HepG2 (cell line): ENCODE measurements at regions not wholly inside any gene's neighbourhood (a gene's known extent, or its start where the extent isn't known, plus 50 kb on each side); places are given as distances from the start of the nearest gene placed in this dataset.

Experiments used
- FOXM1 ChIP-seq: sonication (generic); formaldehyde crosslinking; IDR thresholded peaks from 2 replicates; pipeline ENCODE4 v1.5.0; 2020; ENCODE audit warnings: missing genetic modification reagents
- MTF1 ChIP-seq: sonication (generic); formaldehyde crosslinking; IDR thresholded peaks from 2 replicates; pipeline ENCODE4 v1.5.0; 2020; ENCODE audit warnings: missing genetic modification reagents
- PHB2 ChIP-seq: fragments of 450-650 bp; IDR thresholded peaks from 2 replicates; pipeline ENCODE4 v1.6.1; 2018; ENCODE audit not compliant: partially characterized antibody
- ZNF121 ChIP-seq: sonication (generic); formaldehyde crosslinking; IDR thresholded peaks from 2 replicates; pipeline ENCODE4 v1.5.0; 2020; ENCODE audit warnings: mild to moderate bottlenecking, missing genetic modification reagents
- ZNF768 ChIP-seq: sonication (generic); formaldehyde crosslinking; IDR thresholded peaks from 2 replicates; pipeline ENCODE4 v1.4.0; 2020; ENCODE audit warnings: missing genetic modification reagents
- TF ChIP-seq, protein P1 (sequence below): IDR thresholded peaks from 2 replicates; pipeline ENCODE4 v1.6.1; 2012; ENCODE audit warnings: low read depth, low read length, improper control_type of control experiment
- TF ChIP-seq, protein P2 (sequence below), 2 experiments: sonication (generic) in 1 of 2; formaldehyde crosslinking in 1 of 2; IDR thresholded peaks; 2 replicates each; pipeline versions ENCODE4 v1.5.1 to v1.6.1; 2011 to 2020; ENCODE audit warnings: borderline replicate concordance in 1 of 2, low read depth in 1 of 2, low read length in 1 of 2, mild to moderate bottlenecking in 1 of 2, missing genetic modification reagents in 1 of 2, moderate library complexity in 1 of 2
- TF ChIP-seq, protein P3 (sequence below): sonication (generic); formaldehyde crosslinking; IDR thresholded peaks from 2 replicates; pipeline ENCODE4 v1.5.1; 2020; ENCODE audit warnings: missing genetic modification reagents, mild to moderate bottlenecking, borderline replicate concordance

DNA sequence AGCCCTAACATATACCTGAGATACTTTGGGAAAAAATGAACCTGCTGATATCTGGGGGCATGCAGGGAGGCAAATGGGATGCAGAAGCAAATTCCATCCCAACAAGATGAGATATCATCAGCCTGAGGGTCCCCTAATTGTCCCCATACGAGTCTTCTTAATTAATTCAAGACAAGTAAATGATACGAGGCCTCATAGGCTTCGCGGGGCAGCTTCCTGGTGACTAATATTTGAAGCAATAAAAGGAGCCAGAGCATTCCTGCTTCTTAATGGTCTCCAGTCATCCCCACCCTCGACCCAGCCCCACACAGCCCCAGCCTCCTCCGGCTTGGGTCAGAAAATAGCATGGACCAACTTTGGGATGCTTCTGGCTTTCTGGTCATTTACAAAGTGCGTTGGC is 99.6 kb upstream of the MSX1 start:
- TF ChIP-seq, protein P1, sequence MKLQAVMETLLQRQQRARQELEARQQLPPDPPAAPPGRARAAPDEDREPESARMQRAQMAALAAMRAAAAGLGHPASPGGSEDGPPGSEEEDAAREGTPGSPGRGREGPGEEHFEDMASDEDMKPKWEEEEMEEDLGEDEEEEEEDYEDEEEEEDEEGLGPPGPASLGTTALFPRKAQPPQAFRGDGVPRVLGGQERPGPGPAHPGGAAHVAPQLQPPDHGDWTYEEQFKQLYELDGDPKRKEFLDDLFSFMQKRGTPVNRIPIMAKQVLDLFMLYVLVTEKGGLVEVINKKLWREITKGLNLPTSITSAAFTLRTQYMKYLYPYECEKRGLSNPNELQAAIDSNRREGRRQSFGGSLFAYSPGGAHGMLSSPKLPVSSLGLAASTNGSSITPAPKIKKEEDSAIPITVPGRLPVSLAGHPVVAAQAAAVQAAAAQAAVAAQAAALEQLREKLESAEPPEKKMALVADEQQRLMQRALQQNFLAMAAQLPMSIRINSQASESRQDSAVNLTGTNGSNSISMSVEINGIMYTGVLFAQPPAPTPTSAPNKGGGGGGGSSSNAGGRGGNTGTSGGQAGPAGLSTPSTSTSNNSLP, result no peak
- TF ChIP-seq ZNF768 (CRISPR knock-in tag) (no peak), PHB2 (no peak), ZNF121 (no peak), MTF1 (CRISPR knock-in tag) (no peak), FOXM1 (CRISPR knock-in tag) (no peak)
- TF ChIP-seq, protein P2, sequence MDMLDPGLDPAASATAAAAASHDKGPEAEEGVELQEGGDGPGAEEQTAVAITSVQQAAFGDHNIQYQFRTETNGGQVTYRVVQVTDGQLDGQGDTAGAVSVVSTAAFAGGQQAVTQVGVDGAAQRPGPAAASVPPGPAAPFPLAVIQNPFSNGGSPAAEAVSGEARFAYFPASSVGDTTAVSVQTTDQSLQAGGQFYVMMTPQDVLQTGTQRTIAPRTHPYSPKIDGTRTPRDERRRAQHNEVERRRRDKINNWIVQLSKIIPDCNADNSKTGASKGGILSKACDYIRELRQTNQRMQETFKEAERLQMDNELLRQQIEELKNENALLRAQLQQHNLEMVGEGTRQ (IDR thresholded peaks at IDR 0.05; ENCODE audit: low read depth, low read length), result no peak
- TF ChIP-seq, protein P2 (CRISPR knock-in tag; IDR thresholded peaks at IDR 0.05; ENCODE audit: borderline replicate concordance), result no peak
- TF ChIP-seq, protein P3, sequence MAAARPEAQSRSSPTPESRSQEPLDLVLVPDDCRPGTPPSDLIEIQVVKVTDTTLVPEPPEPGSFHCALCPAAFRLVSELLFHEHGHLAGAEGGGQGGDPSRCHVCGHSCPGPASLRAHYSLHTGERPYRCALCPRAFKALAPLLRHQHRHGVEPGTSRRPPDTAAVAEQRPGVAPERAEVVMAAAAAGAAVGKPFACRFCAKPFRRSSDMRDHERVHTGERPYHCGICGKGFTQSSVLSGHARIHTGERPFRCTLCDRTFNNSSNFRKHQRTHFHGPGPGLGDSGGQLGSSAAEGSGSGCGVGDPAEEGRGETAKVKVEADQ (CRISPR knock-in tag), result no peak
